ENCODE measurements at regions not wholly inside any gene's neighbourhood (a gene's known extent, or its start where the extent isn't known, plus 50 kb on each side); places are given as distances from the start of the nearest gene placed in this dataset.

DNA sequence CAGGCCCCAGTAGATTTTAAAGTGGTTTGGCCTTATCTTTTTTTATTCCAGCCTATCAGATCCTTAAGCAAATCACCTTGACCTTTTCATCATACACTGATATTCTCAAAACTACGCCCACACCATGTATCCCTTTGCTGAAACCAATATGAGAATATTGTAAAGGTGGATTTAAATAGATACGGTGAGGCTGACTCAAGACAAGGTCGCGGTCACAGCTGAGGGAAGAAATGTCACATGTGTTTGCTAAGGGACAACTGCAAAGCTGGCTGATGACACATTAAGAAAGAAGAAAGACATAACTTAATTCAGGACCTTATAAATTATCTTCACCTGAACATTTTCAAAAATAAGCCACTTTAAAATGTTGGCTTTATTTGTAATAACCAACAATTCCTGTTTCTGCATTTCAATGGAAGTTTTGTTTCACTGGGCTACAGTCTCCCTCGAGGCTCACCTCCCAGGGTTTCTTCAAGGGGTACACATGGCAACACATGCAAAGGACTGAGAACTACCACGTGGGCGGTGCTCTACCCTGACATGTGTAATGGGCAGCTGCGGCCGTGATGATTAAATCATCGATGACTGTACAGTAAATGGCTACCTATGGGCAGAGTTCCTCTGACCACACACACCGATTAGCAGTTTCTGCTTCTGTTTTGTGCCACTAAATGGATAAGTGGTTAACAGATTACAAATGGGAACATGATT, 189.5 kb downstream of the SIPA1L2 start:
- no peak overlapping the region for H3K4me3 Mint-ChIP-seq
- H3K27ac Mint-ChIP-seq: no peak overlapping the region
- peaks cover 5% of the 10 kb centered on the region for H3K4me1 Mint-ChIP-seq
- H3K36me3 Mint-ChIP-seq: no peaks in the 10 kb centered on the region
- DNase-seq: peak; percentile 12
- H3K9me3 Mint-ChIP-seq: no peaks in the 10 kb centered on the region
- H3K27me3 Mint-ChIP-seq: no peaks in the 10 kb centered on the region

DNA sequence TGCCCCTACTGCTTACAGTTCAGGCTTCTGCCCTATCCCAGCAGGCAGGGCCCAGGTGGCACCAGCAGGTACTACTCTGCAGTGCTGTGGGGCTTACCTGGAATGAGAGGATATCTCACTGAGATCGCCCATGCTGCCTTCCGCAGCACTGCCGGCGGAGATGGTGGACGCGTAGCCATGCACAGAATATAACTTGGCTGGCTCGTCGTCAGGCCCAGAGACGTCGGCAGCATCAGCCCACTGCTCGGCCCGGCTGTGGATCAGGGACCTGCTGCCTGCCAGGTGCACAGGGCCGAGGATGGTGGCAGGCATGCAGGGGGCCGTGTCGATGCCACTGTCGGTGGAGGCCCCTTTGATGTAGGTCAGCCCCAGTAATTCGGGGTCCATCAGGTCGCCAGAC, 190.9 kb downstream of the SIPA1L2 start:
- H3K4me1 Mint-ChIP-seq: peaks cover 5% of the 10 kb centered on the region
- no peaks in the 10 kb centered on the region for H3K27me3 Mint-ChIP-seq
- H3K36me3 Mint-ChIP-seq: peaks cover 1% of the 10 kb centered on the region
- H3K27ac Mint-ChIP-seq: no peak overlapping the region
- H3K9me3 Mint-ChIP-seq: no peaks in the 10 kb centered on the region
- no peak overlapping the region for H3K4me3 Mint-ChIP-seq
- DNase-seq: no peak

DNA sequence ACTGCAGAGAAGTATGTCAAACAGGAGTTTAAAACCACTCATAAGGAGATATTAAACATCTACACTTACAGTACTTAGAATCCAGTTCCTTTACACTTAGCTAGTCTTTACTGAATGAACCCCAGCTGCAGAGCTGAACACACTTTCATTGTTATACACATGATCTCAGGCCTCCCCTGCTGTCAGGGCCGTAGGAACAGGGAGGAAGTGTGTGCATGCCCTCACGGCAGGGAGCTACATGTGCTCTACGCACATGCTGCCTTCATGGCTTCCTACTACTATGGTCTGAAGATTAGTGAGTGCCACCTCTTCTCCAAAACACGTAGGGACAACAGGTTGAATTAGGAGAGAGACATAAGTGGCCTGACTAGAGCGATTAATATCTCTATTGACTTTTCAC, 191.5 kb downstream of the SIPA1L2 start:
- DNase-seq: no peak
- H3K36me3 Mint-ChIP-seq: peaks cover 1% of the 10 kb centered on the region
- H3K9me3 Mint-ChIP-seq: no peaks in the 10 kb centered on the region
- H3K4me3 Mint-ChIP-seq: no peak overlapping the region
- H3K27me3 Mint-ChIP-seq: no peaks in the 10 kb centered on the region
- peaks cover 5% of the 10 kb centered on the region for H3K4me1 Mint-ChIP-seq
- no peak overlapping the region for H3K27ac Mint-ChIP-seq

DNA sequence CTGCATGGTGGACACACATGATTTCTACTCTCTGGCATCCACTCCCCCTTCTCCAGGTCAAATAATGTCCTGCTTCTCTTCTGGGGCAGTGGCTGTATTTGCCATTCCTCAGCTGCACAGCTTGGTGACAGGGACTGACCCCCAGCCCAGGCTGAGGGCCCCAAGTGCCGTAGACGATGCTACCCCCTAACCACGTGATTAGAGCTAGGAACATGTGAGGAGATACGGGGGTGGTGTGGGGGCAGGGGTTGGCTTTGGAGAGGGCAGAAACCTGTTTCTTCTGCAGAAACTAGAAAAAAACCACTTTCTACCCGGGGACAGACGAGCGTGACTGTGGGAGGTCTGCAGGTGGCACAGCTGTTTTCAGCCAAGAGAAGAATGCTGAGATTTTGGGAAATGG, 192.4 kb downstream of the SIPA1L2 start:
- H3K4me3 Mint-ChIP-seq: no peak overlapping the region
- peaks cover 5% of the 10 kb centered on the region for H3K4me1 Mint-ChIP-seq
- H3K9me3 Mint-ChIP-seq: no peaks in the 10 kb centered on the region
- H3K27me3 Mint-ChIP-seq: no peaks in the 10 kb centered on the region
- H3K36me3 Mint-ChIP-seq: peaks cover 1% of the 10 kb centered on the region
- no peak overlapping the region for H3K27ac Mint-ChIP-seq
- DNase-seq: no peak

DNA sequence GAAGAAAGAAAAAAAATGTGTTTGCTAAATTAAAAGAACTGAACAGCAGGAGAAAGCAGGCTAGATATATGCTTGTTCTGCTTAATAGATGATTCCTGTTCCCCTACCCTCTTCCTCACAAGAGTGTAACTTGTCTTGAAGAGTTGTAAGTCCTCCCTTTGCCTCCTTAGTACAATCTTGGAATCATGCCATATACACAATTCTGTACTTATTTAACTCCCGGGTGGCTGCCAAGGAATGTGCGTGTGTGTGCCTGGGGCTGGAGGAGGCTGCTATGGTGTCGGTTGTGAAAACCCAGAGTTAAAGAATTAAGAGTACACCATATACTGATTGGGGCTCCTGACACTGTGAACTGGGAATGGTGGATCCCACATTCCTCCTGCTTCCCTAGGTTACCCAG, 194.2 kb downstream of the SIPA1L2 start:
- no peaks in the 10 kb centered on the region for H3K9me3 Mint-ChIP-seq
- no peak for DNase-seq

DNA sequence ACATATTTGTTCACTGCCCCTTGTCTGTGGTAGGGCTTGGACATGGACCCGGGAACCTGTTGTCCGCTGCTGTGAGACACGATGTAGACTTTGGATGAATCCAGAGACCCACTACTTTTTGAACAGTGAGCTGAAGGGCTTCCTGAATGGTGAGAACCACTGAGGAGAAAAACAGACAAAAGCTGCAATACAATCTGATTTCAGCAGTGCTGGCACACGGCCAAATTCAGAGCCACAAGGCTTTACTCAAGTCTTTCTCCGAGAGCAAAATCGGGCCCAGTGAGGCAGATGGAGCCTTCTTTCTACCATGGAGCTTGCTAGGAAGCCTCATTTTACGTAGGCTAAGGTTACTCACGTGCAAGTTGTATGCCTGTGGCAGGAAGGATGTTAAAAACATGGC, 197.6 kb downstream of the SIPA1L2 start:
- no peak for DNase-seq
- H3K36me3 Mint-ChIP-seq: peaks cover 1% of the 10 kb centered on the region
- no peaks in the 10 kb centered on the region for H3K4me1 Mint-ChIP-seq
- no peaks in the 10 kb centered on the region for H3K9me3 Mint-ChIP-seq
- H3K4me3 Mint-ChIP-seq: no peak overlapping the region
- peaks cover 5% of the 10 kb centered on the region for H3K27me3 Mint-ChIP-seq
- no peak overlapping the region for H3K27ac Mint-ChIP-seq

More for the DNA sequence above, 194.2 kb downstream of the SIPA1L2 start:
- H3K4me1 Mint-ChIP-seq: peaks cover 5% of the 10 kb centered on the region
- no peak overlapping the region for H3K27ac Mint-ChIP-seq
- H3K27me3 Mint-ChIP-seq: peaks cover 3% of the 10 kb centered on the region
- no peak overlapping the region for H3K4me3 Mint-ChIP-seq
- peaks cover 1% of the 10 kb centered on the region for H3K36me3 Mint-ChIP-seq

DNA sequence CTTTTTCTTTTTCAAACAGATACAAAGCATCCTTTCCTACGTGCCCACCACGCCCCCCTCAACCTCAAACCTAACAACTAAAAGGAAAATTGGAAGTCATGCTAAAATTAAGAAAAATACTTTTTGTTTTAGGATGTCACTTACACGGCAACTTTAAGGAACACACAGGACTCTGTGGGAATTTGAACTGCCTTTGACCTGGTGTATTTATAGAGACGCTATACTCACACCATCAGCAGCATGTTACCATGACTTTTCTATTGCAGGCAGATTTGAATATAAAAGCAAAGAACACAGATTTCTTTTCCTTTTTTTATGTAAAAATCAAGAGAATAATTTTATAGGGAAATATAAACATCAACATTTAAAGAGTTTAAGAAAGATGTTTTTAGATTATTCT, 198.2 kb downstream of the SIPA1L2 start:
- Mint-ChIP-seq H3K27me3 (peaks cover 5% of the 10 kb centered on the region), H3K27ac (no peak overlapping the region)

DNA sequence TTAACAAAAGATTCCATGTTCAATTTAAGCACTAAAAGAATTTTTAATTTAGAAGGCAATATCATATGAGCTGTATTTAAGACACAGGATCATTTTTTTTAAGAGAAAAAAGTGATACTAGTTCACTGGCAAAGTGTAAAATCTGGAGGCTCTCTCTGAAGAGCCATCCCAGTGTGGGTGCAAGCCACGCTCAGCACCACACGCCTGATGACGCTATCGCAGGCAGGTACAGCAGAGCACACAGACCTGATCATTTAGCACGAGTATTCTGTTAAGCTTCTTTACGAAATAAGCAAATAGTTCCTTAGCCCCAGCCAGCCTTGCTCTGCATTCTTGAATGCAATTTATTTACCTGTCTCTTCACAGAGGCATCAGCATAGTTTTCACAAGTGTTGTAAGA, 198.6 kb downstream of the SIPA1L2 start:
- Mint-ChIP-seq H3K36me3 (peaks cover 1% of the 10 kb centered on the region), H3K9me3 (no peaks in the 10 kb centered on the region), H3K4me1 (no peaks in the 10 kb centered on the region), H3K27ac (no peak overlapping the region), H3K27me3 (peaks cover 5% of the 10 kb centered on the region), H3K4me3 (no peak overlapping the region)
- DNase-seq: no peak

More for the DNA sequence above, 198.2 kb downstream of the SIPA1L2 start:
- DNase-seq: no peak
- Mint-ChIP-seq H3K9me3 (no peaks in the 10 kb centered on the region), H3K4me1 (no peaks in the 10 kb centered on the region), H3K36me3 (peaks cover 1% of the 10 kb centered on the region), H3K4me3 (no peak overlapping the region)

DNA sequence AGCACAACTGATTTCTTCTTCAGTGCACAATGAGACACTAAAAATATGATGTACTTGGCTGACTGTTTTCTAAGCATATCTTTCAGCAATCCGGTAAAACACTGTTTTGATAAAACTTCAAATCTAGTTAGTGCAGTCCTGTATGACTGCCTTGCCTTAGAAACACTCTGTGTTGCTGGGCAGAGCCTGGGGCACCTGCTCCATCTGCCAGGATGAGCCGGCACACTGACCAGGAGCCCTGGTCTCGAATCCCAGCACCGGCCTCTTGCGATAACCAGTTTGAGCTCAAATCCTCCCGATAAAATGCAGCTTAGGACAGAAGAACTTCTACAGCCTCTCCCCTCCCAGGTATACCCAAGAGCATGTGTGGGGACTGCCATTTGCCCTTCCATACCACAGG, 199.5 kb downstream of the SIPA1L2 start:
- no peak for DNase-seq
- Mint-ChIP-seq H3K4me1 (no peaks in the 10 kb centered on the region), H3K4me3 (no peak overlapping the region), H3K36me3 (peaks cover 1% of the 10 kb centered on the region), H3K9me3 (no peaks in the 10 kb centered on the region), H3K27ac (no peak overlapping the region), H3K27me3 (peaks cover 5% of the 10 kb centered on the region)

DNA sequence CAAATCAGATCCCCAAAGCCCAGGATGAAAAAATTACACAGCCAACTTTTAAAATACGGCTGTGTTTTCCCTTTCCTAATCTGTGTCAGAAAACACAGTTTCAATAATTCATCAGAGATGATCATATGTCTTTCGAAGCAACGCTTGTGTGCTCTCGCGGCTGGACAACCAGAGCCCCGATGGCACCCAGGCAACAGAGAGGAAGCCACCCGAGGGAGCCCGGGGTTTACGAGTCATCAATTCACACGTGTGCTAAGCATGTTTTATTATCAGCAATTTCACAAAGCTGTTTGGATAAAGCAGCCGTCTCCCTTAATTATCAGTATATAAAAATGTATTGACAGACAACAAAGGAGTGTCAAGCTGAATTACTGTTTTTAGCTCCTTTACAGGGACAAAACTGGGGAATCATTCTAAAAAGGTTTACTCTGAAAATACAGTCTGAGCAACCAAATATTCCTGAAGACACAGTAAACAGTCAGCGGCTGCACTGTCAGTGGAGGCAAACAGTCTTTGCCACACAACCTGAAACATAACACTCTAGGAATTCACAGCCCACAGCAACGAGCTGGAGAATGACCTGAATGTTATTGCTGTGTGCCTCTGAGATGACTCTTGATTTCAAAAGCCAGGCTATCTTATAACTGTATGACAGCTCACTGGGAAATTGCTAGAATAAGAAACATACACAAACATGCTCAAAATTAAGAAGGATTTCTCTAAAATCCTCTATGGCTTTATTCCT, 201.0 kb downstream of the SIPA1L2 start:
- Mint-ChIP-seq H3K9me3 (no peaks in the 10 kb centered on the region), H3K27me3 (peaks cover 5% of the 10 kb centered on the region), H3K27ac (no peak overlapping the region), H3K36me3 (no peaks in the 10 kb centered on the region), H3K4me3 (no peak overlapping the region), H3K4me1 (no peaks in the 10 kb centered on the region)
- DNase-seq: no peak

DNA sequence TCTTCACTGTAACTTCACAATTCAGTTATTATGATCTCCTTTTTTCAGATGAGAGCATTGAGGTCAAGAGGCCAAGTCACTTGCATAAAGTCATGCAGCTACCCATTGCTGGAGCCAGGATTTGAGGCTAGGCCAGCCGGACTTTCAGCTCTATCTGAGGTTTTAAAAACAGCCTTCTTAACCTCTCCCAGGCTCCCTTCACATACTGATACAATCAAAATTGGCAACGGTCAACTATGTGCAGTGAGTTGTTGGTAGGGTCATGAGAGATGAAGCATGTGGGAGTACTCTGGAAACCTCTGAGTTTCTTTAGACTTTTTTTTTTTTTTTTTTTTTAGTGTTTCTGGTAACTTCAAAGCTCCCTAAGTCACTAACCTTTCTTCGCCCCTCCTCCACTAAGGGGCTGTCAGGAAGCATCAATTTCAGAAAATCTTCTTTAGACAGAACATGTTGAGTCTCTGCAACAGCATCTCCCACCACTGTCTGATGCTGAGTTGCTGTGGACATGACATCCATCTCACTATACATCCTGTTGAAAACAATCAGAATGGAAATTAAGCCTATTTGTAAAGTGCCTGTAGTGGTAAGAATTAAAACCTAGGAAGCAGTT, 201.8 kb downstream of the SIPA1L2 start:
- H3K27ac Mint-ChIP-seq: no peak overlapping the region
- no peak overlapping the region for H3K4me3 Mint-ChIP-seq
- DNase-seq: no peak
- no peaks in the 10 kb centered on the region for H3K4me1 Mint-ChIP-seq
- no peaks in the 10 kb centered on the region for H3K36me3 Mint-ChIP-seq
- H3K27me3 Mint-ChIP-seq: peaks cover 5% of the 10 kb centered on the region
- no peaks in the 10 kb centered on the region for H3K9me3 Mint-ChIP-seq

DNA sequence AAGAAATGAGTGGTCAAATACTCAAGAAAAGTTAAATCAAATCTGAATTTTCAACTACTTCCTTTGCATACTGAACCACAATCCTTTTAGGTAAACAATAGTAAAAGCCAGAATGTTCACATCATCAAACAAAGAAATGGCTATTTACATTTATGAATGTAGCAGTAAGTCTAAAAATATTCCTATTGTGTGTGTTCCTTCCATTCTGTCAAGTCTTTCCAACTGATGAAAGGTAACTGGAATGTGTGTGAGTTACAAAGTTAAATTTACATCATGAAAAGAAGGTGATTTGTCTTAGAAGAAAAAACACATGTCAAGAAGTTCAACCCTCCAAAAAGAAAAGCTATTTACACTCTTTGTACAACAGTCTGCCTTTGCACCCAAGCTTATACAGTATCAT, 203.1 kb downstream of the SIPA1L2 start:
- Mint-ChIP-seq H3K27me3 (peaks cover 5% of the 10 kb centered on the region), H3K9me3 (no peaks in the 10 kb centered on the region), H3K4me1 (no peaks in the 10 kb centered on the region), H3K4me3 (no peak overlapping the region), H3K27ac (no peak overlapping the region), H3K36me3 (no peaks in the 10 kb centered on the region)
- DNase-seq: no peak

DNA sequence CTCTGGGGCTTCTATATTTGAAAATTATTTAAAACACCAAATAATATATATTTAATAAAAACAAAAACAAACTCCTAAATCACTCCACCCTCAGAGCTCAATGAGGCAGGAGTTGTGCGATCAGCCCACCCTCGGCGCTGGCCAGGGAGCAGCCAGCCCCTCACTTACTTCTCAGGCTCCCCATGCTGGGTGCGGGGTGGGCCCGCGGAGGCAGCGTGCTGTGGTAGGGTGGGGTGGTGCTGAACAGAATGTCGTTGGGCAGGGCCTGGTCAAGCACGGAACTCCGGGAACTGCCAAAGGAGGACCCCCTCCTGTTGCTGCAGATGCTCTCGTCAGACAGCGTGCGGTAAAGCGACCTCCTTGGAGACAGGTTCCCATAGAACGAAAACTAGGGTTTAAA, 204.5 kb downstream of the SIPA1L2 start:
- Mint-ChIP-seq H3K4me1 (no peaks in the 10 kb centered on the region), H3K36me3 (no peaks in the 10 kb centered on the region), H3K27me3 (no peaks in the 10 kb centered on the region), H3K27ac (no peak overlapping the region), H3K9me3 (no peaks in the 10 kb centered on the region), H3K4me3 (no peak overlapping the region)
- DNase-seq: no peak

DNA sequence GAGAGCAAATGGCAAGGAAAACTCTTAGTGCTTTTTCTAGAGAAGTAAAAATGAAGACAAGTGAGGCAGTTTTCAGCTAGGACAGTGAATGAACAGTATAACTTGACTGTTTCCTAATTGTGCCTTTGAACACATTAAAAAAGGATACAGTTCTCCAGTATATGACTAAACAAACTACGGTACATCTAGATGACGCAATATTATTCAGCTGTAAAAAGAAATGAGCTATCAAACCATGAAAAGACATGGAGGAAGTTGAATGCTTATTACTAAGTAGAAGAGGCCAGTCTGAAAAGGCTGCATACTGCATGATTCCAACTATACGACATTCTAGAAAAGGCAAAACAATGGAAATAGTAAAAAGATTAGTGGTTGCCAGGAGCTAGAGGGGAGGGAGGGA, 206.3 kb downstream of the SIPA1L2 start:
- no peak overlapping the region for H3K27ac Mint-ChIP-seq
- H3K4me3 Mint-ChIP-seq: no peak overlapping the region
- H3K4me1 Mint-ChIP-seq: no peaks in the 10 kb centered on the region
- no peaks in the 10 kb centered on the region for H3K9me3 Mint-ChIP-seq
- H3K27me3 Mint-ChIP-seq: peaks cover 4% of the 10 kb centered on the region
- no peaks in the 10 kb centered on the region for H3K36me3 Mint-ChIP-seq
- DNase-seq: no peak

DNA sequence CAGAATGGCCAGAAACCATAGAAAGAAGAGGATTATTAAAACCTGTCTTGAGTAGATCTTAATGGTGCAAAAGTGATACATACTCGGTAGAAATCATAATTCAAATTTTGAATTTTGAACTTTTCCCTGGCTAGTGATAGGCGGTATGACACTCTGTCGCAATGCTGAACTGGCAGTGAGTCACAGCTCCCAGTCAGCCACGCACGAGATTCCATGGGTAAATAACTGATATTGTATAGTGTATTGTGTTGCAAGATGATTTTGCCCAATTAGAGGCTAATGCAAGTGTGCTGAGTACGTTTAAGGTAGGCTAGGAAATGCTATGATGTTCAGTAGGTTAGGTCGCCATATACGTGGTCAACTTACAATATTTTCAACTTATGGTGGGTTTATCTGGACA, 207.0 kb downstream of the SIPA1L2 start:
- peaks cover 4% of the 10 kb centered on the region for H3K27me3 Mint-ChIP-seq
- no peak overlapping the region for H3K27ac Mint-ChIP-seq
- no peak overlapping the region for H3K4me3 Mint-ChIP-seq
- no peaks in the 10 kb centered on the region for H3K9me3 Mint-ChIP-seq
- DNase-seq: no peak
- no peaks in the 10 kb centered on the region for H3K36me3 Mint-ChIP-seq
- no peaks in the 10 kb centered on the region for H3K4me1 Mint-ChIP-seq

DNA sequence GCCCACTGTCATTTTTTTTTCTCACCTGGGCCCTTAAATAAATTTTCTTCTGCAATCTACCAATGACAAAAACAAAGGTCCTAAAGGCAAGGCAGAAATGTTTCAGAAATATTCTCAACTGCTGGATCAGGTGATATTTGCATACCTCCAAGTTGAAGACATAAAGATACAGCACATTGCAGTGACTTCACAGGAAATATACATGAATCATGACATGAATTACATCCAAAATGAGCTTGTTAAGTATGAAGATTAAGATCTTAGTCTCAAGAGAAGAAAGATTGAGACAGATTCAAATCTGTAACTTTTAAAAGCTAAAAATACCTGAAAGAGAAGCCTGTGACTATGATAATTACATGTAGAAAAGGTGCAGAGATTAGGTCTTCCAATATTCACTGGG, 207.8 kb downstream of the SIPA1L2 start:
- Mint-ChIP-seq H3K27ac (no peak overlapping the region), H3K36me3 (no peaks in the 10 kb centered on the region), H3K4me3 (no peak overlapping the region), H3K27me3 (peaks cover 4% of the 10 kb centered on the region), H3K4me1 (no peaks in the 10 kb centered on the region), H3K9me3 (no peaks in the 10 kb centered on the region)
- DNase-seq: no peak

Data from activated naive CD8-positive, alpha-beta T cell treated with anti-CD3 and anti-CD28 coated beads for 36 hours (primary cell).